ENCODE measurements at regions not wholly inside any gene's neighbourhood (a gene's known extent, or its start where the extent isn't known, plus 50 kb on each side); places are given as distances from the start of the nearest gene placed in this dataset.

- H3K9me3 ChIP-seq = no peaks in the 10 kb centered on the region
- WGBS, 3 donors = 89 to 97% (median 95%) methylated on average over 2 of the region's 2 CpGs
- DNase-seq (no peak), ATAC-seq (no peak)
- intact Hi-C loops (cut with DNase I) = no loop called here
- H3K36me3 ChIP-seq (ENCODE audit: insufficient read depth in 1 of 2, low read depth in 1 of 2) = no peaks in the 10 kb centered on the region
- no peak for TF ChIP-seq CTCF (IDR thresholded peaks at IDR 0.05)
- H3K4me1 ChIP-seq = no peaks in the 10 kb centered on the region
- no peak overlapping the region for H3K4me3 ChIP-seq
- H3K27me3 ChIP-seq (ENCODE audit: insufficient read depth in 3 of 3, low read length in 2 of 3) = peaks cover 0 to 9% (median 0%) of the 10 kb centered on the region in 3 donors
- no peak overlapping the region for H3K27ac ChIP-seq
These were observed 69.7 kb upstream of the ITGA11 start for GRCh38 chr15:68501616-68502015.

DNA sequence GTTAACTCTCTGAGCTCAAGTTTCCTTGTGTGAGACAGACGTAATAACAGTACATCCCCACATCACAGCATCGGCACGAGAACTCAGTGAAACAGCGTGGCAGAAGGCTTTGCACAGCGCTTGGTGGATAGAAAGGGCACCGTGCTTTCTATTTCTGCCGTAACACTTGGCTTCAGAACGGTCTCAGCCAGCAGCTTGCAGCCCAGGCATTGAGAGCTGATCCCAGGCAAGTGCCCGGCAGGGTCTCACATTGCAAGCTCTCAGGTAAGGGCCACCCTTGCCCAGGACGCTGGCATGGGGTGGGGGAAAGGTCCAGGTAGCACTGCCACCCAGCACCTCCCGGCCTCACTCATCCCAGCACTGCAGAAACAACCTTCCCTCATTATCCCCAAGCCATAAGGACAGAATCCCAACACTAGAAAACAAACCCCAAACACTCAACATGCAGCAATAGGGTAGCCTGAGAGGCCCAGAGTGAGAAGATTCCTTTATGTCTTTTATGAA is 70.5 kb upstream of the ITGA11 start:
- no peaks in the 10 kb centered on the region for H3K36me3 ChIP-seq (ENCODE audit: insufficient read depth in 1 of 2, low read depth in 1 of 2)
- ATAC-seq = no peak
- intact Hi-C loops (cut with DNase I) = no loop called here
- H3K27me3 ChIP-seq (ENCODE audit: insufficient read depth in 3 of 3, low read length in 2 of 3) = peaks cover 0 to 9% (median 0%) of the 10 kb centered on the region in 3 donors
- WGBS, 3 donors = 87 to 88% (median 87%) methylated on average over 11 of the region's 11 CpGs
- no peak overlapping the region for H3K4me3 ChIP-seq
- no peak for TF ChIP-seq CTCF (IDR thresholded peaks at IDR 0.05)
- DNase-seq = no peak
- H3K27ac ChIP-seq = no peak overlapping the region
- H3K4me1 ChIP-seq = no peaks in the 10 kb centered on the region
- H3K9me3 ChIP-seq = no peaks in the 10 kb centered on the region

- WGBS, 3 donors = 94 to 96% (median 95%) methylated on average over 7 of the region's 7 CpGs
- Histone ChIP-seq H3K4me1 (no peaks in the 10 kb centered on the region), H3K27ac (no peak overlapping the region), H3K9me3 (no peaks in the 10 kb centered on the region), H3K4me3 (no peak overlapping the region), H3K27me3 (ENCODE audit: insufficient read depth in 3 of 3, low read length in 2 of 3) (peaks cover 0 to 12% (median 0%) of the 10 kb centered on the region in 3 donors), H3K36me3 (ENCODE audit: insufficient read depth in 1 of 2, low read depth in 1 of 2) (no peaks in the 10 kb centered on the region)
- no peak for ATAC-seq
- TF ChIP-seq CTCF (IDR thresholded peaks at IDR 0.05) = no peak
- DNase-seq = no peak
- intact Hi-C loops (cut with DNase I) = no loop called here
These were observed 71.2 kb upstream of the ITGA11 start for GRCh38 chr15:68503213-68503612.

DNA sequence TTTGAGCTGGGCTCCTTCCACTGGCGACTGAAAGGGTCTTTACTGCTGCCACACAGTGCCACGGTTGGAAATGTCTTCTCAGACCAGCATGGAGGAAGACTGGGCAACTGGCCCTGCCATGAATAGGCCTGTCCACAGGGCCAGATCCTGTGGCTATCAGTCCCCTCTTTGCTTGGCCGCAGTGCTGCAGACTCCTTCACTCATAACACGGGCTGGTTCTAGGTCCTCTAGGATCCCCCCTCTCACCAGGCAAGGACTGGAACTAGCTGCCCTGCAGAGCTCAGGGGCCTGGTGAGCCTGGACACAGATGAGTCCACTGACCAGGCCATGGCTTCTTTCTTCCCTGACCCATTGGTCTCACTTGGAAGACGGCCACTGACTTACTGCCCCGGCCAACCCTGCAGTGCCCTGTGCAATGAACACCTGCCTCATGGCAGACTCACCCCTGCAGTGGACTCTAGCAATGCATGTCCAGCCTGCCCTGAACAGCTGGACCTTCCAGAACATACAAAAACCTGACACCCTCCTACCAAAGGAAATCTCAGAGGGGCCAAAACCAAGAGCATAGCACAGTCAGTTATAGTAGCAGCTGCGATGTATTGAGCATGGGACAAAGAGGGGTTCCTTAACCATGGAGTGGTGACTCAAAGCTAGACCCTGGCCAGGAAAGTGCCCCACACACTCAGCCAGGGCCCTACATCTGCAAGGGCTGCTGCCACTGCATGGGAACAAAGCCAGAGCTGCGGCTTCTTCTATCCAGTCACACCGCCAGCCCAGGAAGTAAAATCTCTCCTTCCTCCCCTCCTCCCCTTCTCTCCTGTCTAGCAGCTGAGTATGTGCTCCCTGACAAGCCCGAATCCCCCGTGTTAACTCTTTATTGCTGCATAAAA is 72.1 kb upstream of the ITGA11 start:
- WGBS, 3 donors = 48 to 50% (median 49%) methylated on average over 11 of the region's 11 CpGs
- DNase-seq (no peak), ATAC-seq (no peak)
- H3K9me3 ChIP-seq = no peaks in the 10 kb centered on the region
- H3K4me3 ChIP-seq = no peak overlapping the region
- no peaks in the 10 kb centered on the region for H3K4me1 ChIP-seq
- TF ChIP-seq CTCF (IDR thresholded peaks at IDR 0.05) = no peak
- intact Hi-C loops (cut with DNase I) = no loop called here
- H3K36me3 ChIP-seq (ENCODE audit: insufficient read depth in 1 of 2, low read depth in 1 of 2) = no peaks in the 10 kb centered on the region
- H3K27ac ChIP-seq = no peak overlapping the region
- H3K27me3 ChIP-seq (ENCODE audit: insufficient read depth in 3 of 3, low read length in 2 of 3) = peaks cover 0 to 12% (median 2%) of the 10 kb centered on the region in 3 donors

Measured in psoas muscle (tissue), 7 donors.